ENCODE measurements at regions not wholly inside any gene's neighbourhood (a gene's known extent, or its start where the extent isn't known, plus 50 kb on each side); places are given as distances from the start of the nearest gene placed in this dataset.

GRCh38 chr11:8800520-8801110 is 110.4 kb upstream of the AKIP1 start:
- no peak for DNase-seq

GRCh38 chr11:8801121-8801520 is 109.9 kb upstream of the AKIP1 start:
- DNase-seq, result no peak

GRCh38 chr11:8802251-8802650 is 108.7 kb upstream of the AKIP1 start:
- DNase-seq, result no peak

- no peak for DNase-seq
These were observed 107.0 kb upstream of the AKIP1 start for GRCh38 chr11:8803973-8804372.

- no peak for DNase-seq
These were observed 105.7 kb upstream of the AKIP1 start for GRCh38 chr11:8805296-8805695.

GRCh38 chr11:8806974-8807373 is 104.0 kb upstream of the AKIP1 start:
- DNase-seq, result no peak

GRCh38 chr11:8807544-8808225 is 103.3 kb upstream of the AKIP1 start:
- DNase-seq, result no peak

GRCh38 chr11:8808226-8808585 is 102.8 kb upstream of the AKIP1 start:
- no peak for DNase-seq

GRCh38 chr11:8809241-8809938 is 101.6 kb upstream of the AKIP1 start:
- no peak for DNase-seq

- no peak for DNase-seq
These were observed 101.0 kb upstream of the AKIP1 start for GRCh38 chr11:8809939-8810539.

- no peak for DNase-seq
These were observed 100.3 kb upstream of the AKIP1 start for GRCh38 chr11:8810540-8811301.

GRCh38 chr11:8811571-8811970 is 99.4 kb upstream of the AKIP1 start:
- no peak for DNase-seq

GRCh38 chr11:8812438-8812837 is 98.6 kb upstream of the AKIP1 start:
- no peak for DNase-seq

GRCh38 chr11:8813658-8814057 is 97.3 kb upstream of the AKIP1 start:
- peak; percentile 34 for DNase-seq

- no peak for DNase-seq
These were observed 96.6 kb upstream of the AKIP1 start for GRCh38 chr11:8814209-8814922.

GRCh38 chr11:8814923-8815240 is 96.1 kb upstream of the AKIP1 start:
- no peak for DNase-seq

GRCh38 chr11:8818421-8818820 is 92.6 kb upstream of the AKIP1 start:
- DNase-seq, result no peak

GRCh38 chr11:8820401-8820800 is 90.6 kb upstream of the AKIP1 start:
- DNase-seq, result no peak

- DNase-seq, result no peak
These were observed 88.5 kb upstream of the AKIP1 start for GRCh38 chr11:8822469-8822868.

GRCh38 chr11:8823174-8823742 is 87.7 kb upstream of the AKIP1 start:
- no peak for DNase-seq

- no peak for DNase-seq
These were observed 84.7 kb upstream of the AKIP1 start for GRCh38 chr11:8826139-8826786.

All from activated CD8-positive, alpha-beta memory T cell treated with anti-CD3 and anti-CD28 coated beads, Interleukin-2, amount 50 U/mL, for 4 hours (primary cell).